ENCODE measurements at regions not wholly inside any gene's neighbourhood (a gene's known extent, or its start where the extent isn't known, plus 50 kb on each side); places are given as distances from the start of the nearest gene placed in this dataset.

DNA sequence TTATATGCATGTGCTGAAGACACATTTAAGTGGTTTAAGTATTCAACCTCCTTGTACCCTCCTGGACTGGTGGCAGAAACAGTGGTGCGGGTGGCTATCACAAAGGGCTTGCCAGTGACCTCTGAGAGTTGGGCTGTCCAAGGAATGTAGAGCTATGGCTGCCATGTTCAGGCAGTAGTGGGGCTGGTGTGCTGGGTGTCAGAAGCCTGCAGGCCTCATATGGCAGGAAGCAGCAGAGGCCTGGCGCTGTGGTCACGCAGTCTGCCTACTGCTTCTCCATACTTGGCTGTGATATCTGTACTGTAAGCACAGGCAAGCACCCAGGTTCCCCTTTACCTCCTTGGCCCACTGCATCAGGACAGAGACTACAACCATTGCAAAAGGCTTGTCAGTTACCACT is 870.0 kb downstream of the LRRIQ3 start:
- TF ChIP-seq, protein P1, sequence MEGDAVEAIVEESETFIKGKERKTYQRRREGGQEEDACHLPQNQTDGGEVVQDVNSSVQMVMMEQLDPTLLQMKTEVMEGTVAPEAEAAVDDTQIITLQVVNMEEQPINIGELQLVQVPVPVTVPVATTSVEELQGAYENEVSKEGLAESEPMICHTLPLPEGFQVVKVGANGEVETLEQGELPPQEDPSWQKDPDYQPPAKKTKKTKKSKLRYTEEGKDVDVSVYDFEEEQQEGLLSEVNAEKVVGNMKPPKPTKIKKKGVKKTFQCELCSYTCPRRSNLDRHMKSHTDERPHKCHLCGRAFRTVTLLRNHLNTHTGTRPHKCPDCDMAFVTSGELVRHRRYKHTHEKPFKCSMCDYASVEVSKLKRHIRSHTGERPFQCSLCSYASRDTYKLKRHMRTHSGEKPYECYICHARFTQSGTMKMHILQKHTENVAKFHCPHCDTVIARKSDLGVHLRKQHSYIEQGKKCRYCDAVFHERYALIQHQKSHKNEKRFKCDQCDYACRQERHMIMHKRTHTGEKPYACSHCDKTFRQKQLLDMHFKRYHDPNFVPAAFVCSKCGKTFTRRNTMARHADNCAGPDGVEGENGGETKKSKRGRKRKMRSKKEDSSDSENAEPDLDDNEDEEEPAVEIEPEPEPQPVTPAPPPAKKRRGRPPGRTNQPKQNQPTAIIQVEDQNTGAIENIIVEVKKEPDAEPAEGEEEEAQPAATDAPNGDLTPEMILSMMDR (IDR thresholded peaks at IDR 0.05) = no peak
- TF ChIP-seq POLR2A (IDR thresholded peaks at IDR 0.05) = no peak

Measured in testis (tissue), 2 donors.